H1 (cell line): ENCODE measurements at regions not wholly inside any gene's neighbourhood (a gene's known extent, or its start where the extent isn't known, plus 50 kb on each side); places are given as distances from the start of the nearest gene placed in this dataset.

Experiments used
- CTCF ChIA-PET: fragments of 300-600 bp; sonication (Branson Sonifier 250); formaldehyde crosslinking; loops from one replicate; lab custom pipeline; 2021; ENCODE audit not compliant: partially characterized antibody; lab: Charles Lee
- POLR2A ChIA-PET: fragments of 300-600 bp; sonication (Branson Sonifier 250); formaldehyde crosslinking; loops from one replicate; lab custom pipeline; 2021; ENCODE audit warnings: inconsistent platforms; ENCODE audit not compliant: partially characterized antibody; lab: Charles Lee
- DNase-seq, 2 experiments: peaks; one replicate each; pipeline versions ENCODE4 v3.0.0 to v3.0.0-alpha.2; 2010 to 2022; ENCODE audit warnings: low spot score in 2 of 2, low read depth in 1 of 2, mixed read lengths in 1 of 2
- FAIRE-seq: peaks from 2 replicates; lab custom pipeline; 2011; peaks lifted over from hg19 to GRCh38; lab: Jason Lieb, UNC
- H2AFZ ChIP-seq: 2 replicates; pipeline ENCODE4 v1.8.1; 2012; ENCODE audit warnings: low read length, inconsistent platforms
- H2AK5ac ChIP-seq: 2 replicates; pipeline ENCODE4 v1.6.1; 2013; ENCODE audit warnings: low read depth, low read length
- H2BK120ac ChIP-seq: replicated peaks from 2 replicates; pipeline ENCODE3; 2013; ENCODE audit warnings: low read depth, low read length, inconsistent platforms
- H2BK12ac ChIP-seq: 2 replicates; pipeline ENCODE4 v1.6.1; 2013; ENCODE audit warnings: low read depth, low read length
- H2BK15ac ChIP-seq: 2 replicates; pipeline ENCODE4 v1.6.1; 2013; ENCODE audit warnings: low read length
- H2BK20ac ChIP-seq: 2 replicates; pipeline ENCODE4 v1.6.1; 2013; ENCODE audit warnings: low read length
- H2BK5ac ChIP-seq: 2 replicates; pipeline ENCODE4 v1.6.1; 2013; ENCODE audit warnings: low read depth, low read length
- H3K14ac ChIP-seq: 2 replicates; pipeline ENCODE4 v1.6.1; 2013; ENCODE audit warnings: inconsistent platforms; ENCODE audit not compliant: insufficient read length
- H3K18ac ChIP-seq: 2 replicates; pipeline ENCODE4 v1.6.1; 2013; ENCODE audit warnings: low read length; ENCODE audit errors: extremely low read depth
- H3K23ac ChIP-seq: 2 replicates; pipeline ENCODE4 v1.6.1; 2013; ENCODE audit warnings: inconsistent platforms; ENCODE audit not compliant: insufficient read length
- H3K23me2 ChIP-seq: 2 replicates; pipeline ENCODE4 v1.6.1; 2013; ENCODE audit warnings: low read depth, low read length
- H3K27ac ChIP-seq: 2 replicates; pipeline ENCODE4 v1.6.1; 2011; ENCODE audit warnings: low read depth, low read length, inconsistent platforms
- H3K27me3 ChIP-seq, 4 experiments: replicated peaks in 1 of 4; 1 replicate in 1 of 4; 2 replicates in 3 of 4; pipeline versions ENCODE4 v1.6.1 to v1.8.1; 2011 to 2013; ENCODE audit warnings: low read length in 3 of 4, mild to moderate bottlenecking in 3 of 4, inconsistent platforms in 2 of 4, mixed read lengths in 2 of 4, moderate library complexity in 1 of 4; ENCODE audit not compliant: control insufficient read depth in 3 of 4, insufficient read depth in 3 of 4; ENCODE audit errors: extremely low read depth in 1 of 4
- H3K36me3 ChIP-seq, 4 experiments: 2 replicates each; pipeline versions ENCODE4 v1.6.1 to v1.8.1; 2011 to 2013; ENCODE audit warnings: mild to moderate bottlenecking in 4 of 4, low read length in 3 of 4, moderate library complexity in 2 of 4, control low read depth in 1 of 4, inconsistent platforms in 1 of 4; ENCODE audit not compliant: insufficient read depth in 4 of 4, control insufficient read depth in 2 of 4
- H3K4ac ChIP-seq: replicated peaks from 2 replicates; pipeline ENCODE3; 2013; ENCODE audit warnings: low read length, low read depth, mixed read lengths, inconsistent platforms; ENCODE audit not compliant: insufficient read length
- H3K4me1 ChIP-seq, 4 experiments: replicated peaks in 1 of 4; 1 replicate in 1 of 4; 2 replicates in 3 of 4; pipeline versions ENCODE4 v1.6.1 to v1.8.1; 2011 to 2013; ENCODE audit warnings: low read length in 3 of 4, inconsistent platforms in 2 of 4, mixed read lengths in 1 of 4; ENCODE audit not compliant: insufficient read depth in 4 of 4, control insufficient read depth in 3 of 4
- H3K4me2 ChIP-seq, 2 experiments: 2 replicates each; pipeline versions ENCODE4 v1.6.1 to v1.8.1; 2011 to 2013; ENCODE audit warnings: low read depth in 2 of 2, low read length in 2 of 2, control low read depth in 1 of 2, inconsistent platforms in 1 of 2, mild to moderate bottlenecking in 1 of 2; ENCODE audit not compliant: insufficient read depth in 1 of 2
- H3K4me3 ChIP-seq, 4 experiments: fragments of 200-600, 300-600 bp in 1 of 4; sonication (generic), shearing (Covaris generic), sonication (Bioruptor Twin) in 1 of 4; 2 replicates each; pipeline versions ENCODE4 v1.5.1 to v1.8.1; 2011 to 2016; ENCODE audit warnings: low read length in 4 of 4, low read depth in 3 of 4, control low read depth in 2 of 4, inconsistent platforms in 2 of 4, mild to moderate bottlenecking in 2 of 4, mixed read lengths in 1 of 4, moderate library complexity in 1 of 4; ENCODE audit not compliant: insufficient read depth in 2 of 4; ENCODE audit errors: extremely low read depth in 1 of 4
- H3K56ac ChIP-seq: replicated peaks from 2 replicates; pipeline ENCODE3; 2013; ENCODE audit warnings: low read depth, mild to moderate bottlenecking, mixed read lengths, low read length, inconsistent platforms; ENCODE audit not compliant: insufficient read length
- H3K79me1 ChIP-seq: 2 replicates; pipeline ENCODE4 v1.6.1; 2013; ENCODE audit warnings: low read depth, low read length, control low read depth
- H3K79me2 ChIP-seq, 2 experiments: 2 replicates each; pipeline versions ENCODE4 v1.6.1 to v1.8.1; 2012 to 2013; ENCODE audit warnings: low read length in 2 of 2, mild to moderate bottlenecking in 2 of 2, inconsistent platforms in 1 of 2; ENCODE audit not compliant: insufficient read depth in 2 of 2, control insufficient read depth in 1 of 2
- H3K9ac ChIP-seq, 4 experiments: replicated peaks in 1 of 4; 1 replicate in 1 of 4; 2 replicates in 3 of 4; pipeline versions ENCODE4 v1.6.1 to v1.8.1; 2011 to 2013; ENCODE audit warnings: low read depth in 3 of 4, low read length in 3 of 4, control low read depth in 2 of 4, mild to moderate bottlenecking in 2 of 4, moderate library complexity in 2 of 4, inconsistent platforms in 1 of 4; ENCODE audit errors: extremely low read depth in 1 of 4
- H3K9me3 ChIP-seq, 2 experiments: 2 replicates each; pipeline versions ENCODE4 v1.6.1 to v1.8.1; 2012 to 2013; ENCODE audit warnings: mild to moderate bottlenecking in 2 of 2, moderate library complexity in 2 of 2, control low read depth in 1 of 2, inconsistent platforms in 1 of 2, low read depth in 1 of 2, low read length in 1 of 2, mixed read lengths in 1 of 2; ENCODE audit not compliant: insufficient read depth in 2 of 2
- H4K20me1 ChIP-seq, 2 experiments: replicated peaks in 1 of 2; 2 replicates each; pipeline versions ENCODE3 to v1.8.1; 2011 to 2013; ENCODE audit warnings: inconsistent platforms in 2 of 2, low read length in 2 of 2, mild to moderate bottlenecking in 1 of 2; ENCODE audit not compliant: insufficient read depth in 2 of 2, control insufficient read depth in 1 of 2
- H4K5ac ChIP-seq: 2 replicates; pipeline ENCODE4 v1.6.1; 2013; ENCODE audit warnings: low read length, low read depth, mixed read lengths, inconsistent platforms; ENCODE audit not compliant: insufficient read length
- H4K8ac ChIP-seq: 2 replicates; pipeline ENCODE4 v1.8.0; 2013; ENCODE audit warnings: mild to moderate bottlenecking, moderate library complexity, low read length, inconsistent platforms; ENCODE audit not compliant: insufficient read depth; ENCODE audit errors: extremely low read depth
- H4K91ac ChIP-seq: replicated peaks from 2 replicates; pipeline ENCODE3; 2013; ENCODE audit warnings: low read length, mixed read lengths, inconsistent platforms; ENCODE audit not compliant: insufficient read length
- ASH2L ChIP-seq: fragments of 200-600, 300-600 bp; sonication (generic); IDR thresholded peaks from one replicate; pipeline ENCODE4 v1.7.1; 2017; ENCODE audit warnings: low read length
- BACH1 ChIP-seq: IDR thresholded peaks from 2 replicates; pipeline ENCODE4 v1.6.1; 2012; ENCODE audit warnings: low read length, improper control_type of control experiment
- EGR1 ChIP-seq: IDR thresholded peaks from 2 replicates; pipeline ENCODE4 v1.6.1; 2011; ENCODE audit warnings: low read depth, low read length, borderline replicate concordance
- MAFK ChIP-seq: IDR thresholded peaks from 2 replicates; pipeline ENCODE4 v1.6.1; 2012; ENCODE audit warnings: low read depth, mild to moderate bottlenecking, improper control_type of control experiment, low read length
- PHF8 ChIP-seq: fragments of 200-600 bp; sonication (generic); conservative IDR thresholded peaks from 2 replicates; pipeline ENCODE4 v1.7.1; 2012; ENCODE audit warnings: low read depth, mild to moderate bottlenecking, inconsistent platforms, low read length, moderate library complexity
- POU5F1 ChIP-seq: IDR thresholded peaks from 2 replicates; pipeline ENCODE4 v1.6.1; 2011; ENCODE audit warnings: low read depth, mild to moderate bottlenecking, low read length, moderate library complexity
- RBBP5 ChIP-seq: IDR thresholded peaks from 2 replicates; pipeline ENCODE4 v1.7.1; 2012; ENCODE audit warnings: low read depth, mild to moderate bottlenecking, inconsistent platforms, low read length, moderate library complexity, borderline replicate concordance
- RNF2 ChIP-seq: fragments of 200-900, 300-1000 bp; sonication (generic); IDR thresholded peaks from 2 replicates; pipeline ENCODE4 v1.7.1; 2016; ENCODE audit warnings: borderline replicate concordance, low read depth, mild to moderate bottlenecking, antibody characterized with exemption, low read length; ENCODE audit not compliant: poor library complexity, severe bottlenecking; ENCODE audit errors: missing control alignments
- SIN3A ChIP-seq, 2 experiments: IDR thresholded peaks in 1 of 2; conservative IDR thresholded peaks in 1 of 2; 2 replicates each; pipeline ENCODE4 v1.6.1; 2011 to 2012; ENCODE audit warnings: low read length in 2 of 2, improper control_type of control experiment in 1 of 2, low read depth in 1 of 2, mild to moderate bottlenecking in 1 of 2
- SIRT6 ChIP-seq: IDR thresholded peaks from one replicate; pipeline ENCODE4 v1.7.1; 2012; ENCODE audit warnings: low read length, inconsistent platforms
- SP2 ChIP-seq: IDR thresholded peaks from 2 replicates; pipeline ENCODE4 v1.6.1; 2012; ENCODE audit warnings: mild to moderate bottlenecking, low read length, inconsistent platforms
- SP4 ChIP-seq: IDR thresholded peaks from 2 replicates; pipeline ENCODE4 v1.6.1; 2012; ENCODE audit warnings: low read length, inconsistent platforms
- TAF1 ChIP-seq: IDR thresholded peaks from 2 replicates; pipeline ENCODE4 v1.6.1; 2011; ENCODE audit warnings: mild to moderate bottlenecking, low read depth, low read length
- TEAD4 ChIP-seq: IDR thresholded peaks from 2 replicates; pipeline ENCODE4 v1.6.1; 2012; ENCODE audit warnings: low read depth, low read length, inconsistent platforms, mixed read lengths
- WGBS, 2 experiments: shearing (Covaris generic) in 1 of 2; methylation state at CpG; one replicate each; pipeline versions ENCODE4 v1.1.6 to v1.1.7; 2013 to 2015; ENCODE audit warnings: low lambda C conversion rate in 2 of 2, mixed read lengths in 2 of 2, inconsistent platforms in 1 of 2, low coverage in 1 of 2, missing lambda C conversion rate in 1 of 2; ENCODE audit not compliant: insufficient replicate concordance in 2 of 2, insufficient coverage in 1 of 2, insufficient read length in 1 of 2; ENCODE audit errors: extremely low coverage in 1 of 2, missing lambda C conversion rate in 1 of 2; 5-methylcytosine and 5-hydroxymethylcytosine counted together

DNA sequence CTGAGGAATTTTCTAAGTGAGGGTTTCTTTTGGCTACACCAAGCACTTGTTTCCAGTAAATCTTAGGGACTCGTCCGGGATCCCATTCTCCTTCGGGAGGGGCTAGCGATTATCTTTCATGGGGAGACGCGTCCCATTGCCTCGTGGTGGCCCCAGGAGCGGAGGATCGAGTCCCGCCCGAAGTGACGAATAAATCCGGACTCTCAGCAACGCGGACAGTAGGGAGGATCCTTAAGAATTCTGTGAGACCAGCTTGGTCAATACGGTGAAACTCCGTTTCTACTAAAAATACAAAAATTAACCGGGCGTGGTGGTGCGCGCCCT is 69.1 kb upstream of the PRSS16 start:
- H2BK5ac ChIP-seq, result peak overlapping the region; percentile 48; the same call in 1 of the 2 replicates
- no peaks in the 10 kb centered on the region for H3K36me3 ChIP-seq
- no peak overlapping the region for H2BK12ac ChIP-seq
- ChIA-PET CTCF (interaction anchor here (1.0 to 2.2 kb wide), 6 partner anchors 9 to 574 kb away, joined by 3 to 7 read pairs (median 4); a partner anchor contains a TSS), POLR2A (interaction anchor here (0.9 to 4.9 kb wide), 16 partner anchors 9 to 716 kb away, joined by 3 to 56 read pairs (median 6); a partner anchor contains a TSS)
- no peaks in the 10 kb centered on the region for H3K79me2 ChIP-seq
- H3K9ac ChIP-seq, result peak overlapping the region; percentile 9 to 94 (median 80)
- H3K27ac ChIP-seq, result peak overlapping the region; percentile 89
- no peaks in the 10 kb centered on the region for H3K9me3 ChIP-seq
- H3K18ac ChIP-seq, result no peak overlapping the region; the same call in 1 of the 2 replicates
- no peak overlapping the region for H2BK20ac ChIP-seq
- no peak overlapping the region for H4K91ac ChIP-seq
- H2BK15ac ChIP-seq, result no peak overlapping the region
- no peaks in the 10 kb centered on the region for H4K20me1 ChIP-seq
- DNase-seq, result no peak
- peak overlapping the region; percentile 1 for H4K5ac ChIP-seq
- peak overlapping the region; percentile 76 to 79 for H3K4me2 ChIP-seq
- H4K8ac ChIP-seq, result peak overlapping the region; percentile 9; the same call in 1 of the 2 replicates
- no peak for FAIRE-seq
- peaks cover 0 to 6% (median 1%) of the 10 kb centered on the region in 4 experiments; a peak in 3 of 7 replicates for H3K4me1 ChIP-seq
- H2BK120ac ChIP-seq, result no peak overlapping the region
- no peak overlapping the region for H3K23ac ChIP-seq
- no peak overlapping the region for H3K56ac ChIP-seq
- no peaks in the 10 kb centered on the region; the same call in 1 of the 2 replicates for H3K79me1 ChIP-seq
- no peak overlapping the region for H2AK5ac ChIP-seq
- H3K23me2 ChIP-seq, result peaks cover 6% of the 10 kb centered on the region
- no peak overlapping the region for H3K14ac ChIP-seq
- peak overlapping the region; percentile 34; the same call in 1 of the 2 replicates for H2AFZ ChIP-seq
- 2% methylated on average over 21 of the region's 21 CpGs; no CpG with 5 or more reads in 1 of the 2 experiments for WGBS, 2 experiments
- H3K4ac ChIP-seq, result no peak overlapping the region
- no peaks in the 10 kb centered on the region for H3K27me3 ChIP-seq
- H3K4me3 ChIP-seq, result peak overlapping the region; percentile 96 to 100 (median 100)
- TF ChIP-seq RBBP5, result peak; percentile 33; the same call in 1 of the 2 replicates
- TF ChIP-seq EGR1, result no peak
- peak; percentile 38; the same call in 1 of the 2 replicates for TF ChIP-seq PHF8
- no peak for TF ChIP-seq MAFK
- TF ChIP-seq BACH1, result no peak
- TF ChIP-seq POU5F1, result no peak
- no peak; a peak in 1 of 4 replicates for TF ChIP-seq SIN3A (conservative IDR thresholded peaks at IDR 0.05 in 1 of 2, IDR thresholded peaks at IDR 0.05 in 1 of 2; ENCODE audit: low read depth in 1 of 2, low read length in 2 of 2)
- no peak for TF ChIP-seq SIRT6
- no peak for TF ChIP-seq RNF2
- no peak for TF ChIP-seq SP4
- TF ChIP-seq TEAD4, result no peak
- peak; percentile 7; the same call in 1 of the 2 replicates for TF ChIP-seq TAF1
- no peak for TF ChIP-seq SP2
- peak; percentile 43 for TF ChIP-seq ASH2L
